Stimulated activated CD4-positive, alpha-beta T cell treated with anti-CD3 and anti-CD28 coated beads, Interleukin-1b, Interleukin-23, amount 100 ng/mL, for 4 hours (primary cell): ENCODE measurements at regions not wholly inside any gene's neighbourhood (a gene's known extent, or its start where the extent isn't known, plus 50 kb on each side); places are given as distances from the start of the nearest gene placed in this dataset.

Source experiments
- DNase-seq, 2 donors: peaks; one replicate each; pipeline ENCODE4 v3.0.0-alpha.2; 2020; ENCODE audit warnings: low read depth in 2 of 2

DNA sequence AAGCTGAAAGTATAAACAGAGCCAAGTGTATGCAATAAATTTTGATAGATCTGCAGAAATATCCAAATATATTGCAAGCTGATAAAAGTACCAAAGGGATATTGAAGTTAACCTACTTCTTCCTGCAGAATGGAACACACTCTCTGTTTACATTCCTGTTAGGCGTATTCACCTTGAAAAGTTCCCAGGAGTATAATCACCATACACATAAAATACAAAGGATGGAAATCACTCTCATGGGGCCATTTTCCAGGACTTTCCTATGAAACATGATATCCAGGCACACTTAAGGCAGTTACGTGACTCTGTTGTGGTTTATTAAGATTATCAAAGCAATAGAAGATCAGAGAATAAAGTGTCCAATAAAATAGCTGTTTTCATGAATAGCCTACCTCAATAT, 1142.3 kb downstream of the NLGN4X start:
- DNase-seq = no peak

DNA sequence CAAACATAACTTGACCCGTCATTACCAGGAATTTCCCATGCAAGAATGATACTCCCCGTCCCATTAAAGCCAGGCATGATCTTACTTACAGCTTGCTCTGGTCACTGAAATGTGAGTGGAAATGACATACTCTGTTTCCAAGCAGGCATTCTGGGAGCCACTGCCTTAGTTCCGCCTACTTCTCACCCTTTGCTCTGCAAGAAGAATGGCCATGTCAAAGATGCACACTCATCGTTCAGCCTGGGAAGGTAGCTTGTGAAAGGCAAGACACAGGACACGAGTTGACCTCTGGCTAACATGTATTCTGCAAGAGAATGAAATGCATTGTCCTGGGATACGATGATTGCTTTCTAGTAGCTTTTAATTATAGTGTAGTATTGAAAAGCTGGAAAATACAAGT, 1144.4 kb downstream of the NLGN4X start:
- DNase-seq = no peak

DNA sequence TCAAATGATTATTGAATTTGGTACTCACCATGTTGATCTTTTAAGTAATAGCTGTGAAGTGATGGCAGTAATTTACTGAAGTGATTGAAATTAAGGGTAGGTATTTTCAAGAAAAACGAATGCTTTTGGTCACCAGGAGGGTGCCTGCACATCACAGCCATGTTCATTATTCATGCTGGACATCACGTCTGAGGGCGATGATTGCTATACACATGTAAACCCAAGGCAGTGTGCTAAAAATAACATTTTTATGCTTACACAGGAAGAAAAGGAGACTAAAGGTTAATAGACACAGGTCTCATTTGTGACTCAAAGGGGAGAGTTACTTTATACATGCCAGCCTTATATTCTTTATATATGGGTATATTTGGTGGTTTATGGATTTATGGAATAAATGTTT, 1146.0 kb downstream of the NLGN4X start:
- no peak for DNase-seq

DNA sequence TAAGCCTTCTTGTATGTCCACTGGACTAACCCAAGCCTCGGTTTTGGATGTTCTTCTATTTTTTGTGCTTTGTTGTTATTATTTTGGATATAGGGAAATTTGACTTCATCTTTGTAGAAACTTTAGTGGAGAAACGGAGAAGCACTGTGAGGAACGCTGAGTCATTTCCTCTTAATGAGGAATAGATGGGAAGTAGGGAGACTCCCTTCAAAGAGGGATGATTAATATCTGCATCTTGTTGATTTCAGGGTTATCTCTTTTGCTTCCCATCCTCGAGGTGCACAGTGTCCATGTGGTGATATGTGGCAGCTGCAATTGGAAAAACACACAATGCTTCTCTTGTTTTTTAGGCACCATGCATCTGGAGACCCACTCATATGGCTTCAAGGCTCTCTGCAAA, 1147.9 kb downstream of the NLGN4X start:
- no peak for DNase-seq

DNA sequence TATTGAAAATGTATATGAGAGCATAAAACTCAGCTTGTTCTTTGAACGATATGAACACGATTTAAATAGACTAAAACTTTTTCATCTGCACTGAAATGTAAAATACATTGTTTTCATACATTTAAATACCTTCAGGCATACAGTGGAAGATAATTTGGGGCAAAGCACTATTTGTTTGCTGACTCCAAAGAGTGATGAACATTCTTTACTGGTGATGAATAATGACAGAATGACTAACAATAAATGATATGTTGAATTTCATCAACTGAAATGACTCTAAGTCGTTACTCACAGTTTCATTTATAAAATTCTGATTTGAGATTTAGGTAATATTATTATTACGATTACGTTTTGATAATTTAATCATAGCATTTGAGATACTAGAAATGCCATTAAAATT, 1160.1 kb downstream of the NLGN4X start:
- no peak for DNase-seq

DNA sequence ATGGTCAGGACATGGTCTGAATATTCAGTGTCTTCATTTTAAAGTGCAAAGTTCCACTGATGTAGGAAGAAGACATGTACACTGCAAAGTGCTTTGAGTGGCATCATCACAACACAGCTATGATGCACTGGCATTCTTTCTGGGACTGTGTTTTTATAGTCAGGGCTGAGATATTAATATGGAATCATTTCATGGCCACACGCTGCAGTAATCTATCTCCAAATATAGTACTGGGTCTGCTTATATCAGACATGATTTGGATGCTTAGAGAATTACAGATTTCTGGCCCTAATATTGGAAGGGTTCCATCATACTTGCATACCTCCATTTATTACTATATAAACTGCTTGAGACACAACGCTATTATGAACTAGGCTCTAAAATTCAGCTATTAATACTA, 1170.9 kb downstream of the NLGN4X start:
- DNase-seq = no peak

DNA sequence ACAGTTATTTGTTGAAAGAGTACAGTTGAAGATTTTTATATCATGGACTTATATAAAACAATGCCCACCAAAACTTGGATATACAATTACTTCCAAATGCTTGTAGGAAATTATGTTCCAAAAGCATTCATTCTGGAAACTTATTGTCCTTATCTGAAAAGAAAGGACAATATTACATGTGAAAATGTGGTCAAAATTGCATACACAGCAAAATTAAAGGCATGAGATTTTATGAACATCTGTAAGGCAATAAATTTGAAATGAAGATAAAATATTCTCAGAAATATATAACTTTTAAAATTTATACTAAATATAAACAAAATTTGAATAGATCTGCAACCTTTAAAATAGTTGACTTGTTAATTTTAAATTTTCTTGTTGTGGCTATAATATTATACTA, 1173.8 kb downstream of the NLGN4X start:
- no peak for DNase-seq

DNA sequence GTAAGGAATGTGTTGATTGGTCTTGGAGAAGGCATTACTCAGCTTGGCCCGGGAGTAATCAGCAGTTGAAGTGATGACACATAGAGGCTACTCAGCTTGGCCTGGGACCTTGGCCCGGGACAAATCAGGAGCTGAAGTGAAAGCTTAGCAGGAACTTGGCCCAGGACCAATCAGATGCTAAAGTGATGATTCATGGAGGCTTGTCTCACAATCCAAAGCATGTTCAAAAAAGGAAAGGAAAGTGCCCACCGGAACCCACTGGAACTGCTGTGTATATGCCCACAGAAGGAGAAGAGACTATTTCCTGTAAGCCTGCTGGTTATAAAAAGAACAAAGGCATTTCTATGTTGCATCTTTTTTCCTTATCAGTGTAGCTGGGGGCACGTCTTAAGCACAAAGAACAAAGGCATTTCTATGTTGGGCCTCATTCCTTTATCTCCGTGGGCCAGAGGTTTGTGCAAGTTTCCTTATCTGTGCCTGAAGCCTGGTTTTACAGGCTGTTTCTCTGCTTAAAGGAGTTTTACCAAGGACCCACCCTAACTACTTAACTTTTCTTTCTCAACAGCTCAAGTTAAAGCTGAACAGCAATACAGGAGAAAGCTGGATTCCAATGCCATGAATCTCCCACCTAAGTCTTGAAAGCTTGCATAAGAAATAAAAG, 1176.7 kb downstream of the NLGN4X start:
- no peak for DNase-seq

DNA sequence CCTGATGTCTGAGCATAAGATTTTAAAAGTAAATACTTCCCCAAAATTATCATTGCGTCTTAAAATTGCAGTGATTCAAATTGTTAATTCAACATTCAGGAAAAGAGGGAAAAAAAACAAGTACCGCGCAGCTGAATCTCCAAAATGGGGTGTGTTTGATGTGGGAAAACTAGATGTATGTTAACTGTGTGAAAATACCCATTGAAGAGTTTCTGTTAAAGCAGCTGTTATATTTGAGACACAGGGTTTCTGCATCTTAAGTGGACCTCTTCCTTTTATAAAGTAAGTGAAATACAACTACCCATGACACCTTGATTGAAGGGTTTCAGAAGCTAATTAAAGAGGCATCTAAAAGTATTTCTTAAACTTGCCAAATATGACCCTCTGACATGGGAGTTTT, 1186.1 kb downstream of the NLGN4X start:
- DNase-seq = no peak

DNA sequence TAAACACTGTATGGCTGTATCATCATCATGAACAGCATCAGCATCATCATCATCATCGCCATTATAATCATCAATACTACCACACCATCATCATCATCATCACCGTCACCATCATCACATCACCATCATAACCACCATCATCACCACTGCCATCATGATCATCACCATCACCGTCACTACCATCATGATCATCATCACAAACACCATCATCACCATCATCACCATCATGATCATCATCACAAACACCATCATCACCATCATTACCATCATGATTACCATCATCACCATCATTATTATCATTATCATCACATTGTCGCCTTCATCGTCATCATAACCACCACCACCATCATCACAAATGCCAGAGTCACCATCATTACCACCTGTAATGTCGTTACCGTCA, 1196.9 kb downstream of the NLGN4X start:
- no peak for DNase-seq

DNA sequence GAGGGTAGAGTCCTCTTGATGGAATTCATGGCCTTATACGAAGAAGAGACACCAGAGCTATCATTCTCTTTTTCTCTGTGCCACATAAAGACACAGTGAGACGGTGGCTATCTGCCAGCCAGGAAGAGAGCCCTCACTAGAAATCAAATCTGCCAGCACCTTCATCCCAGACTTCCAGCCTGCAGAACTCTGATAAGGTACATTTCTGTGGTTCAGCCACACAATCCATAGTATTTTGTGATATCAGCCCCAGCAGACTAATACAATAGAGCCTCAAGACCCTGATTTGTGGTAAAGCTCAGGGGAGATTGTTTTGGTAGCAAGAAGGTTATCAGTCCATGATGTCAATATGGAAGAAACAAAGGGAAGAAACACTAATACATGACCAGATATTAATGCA, 1213.2 kb downstream of the NLGN4X start:
- DNase-seq = no peak

DNA sequence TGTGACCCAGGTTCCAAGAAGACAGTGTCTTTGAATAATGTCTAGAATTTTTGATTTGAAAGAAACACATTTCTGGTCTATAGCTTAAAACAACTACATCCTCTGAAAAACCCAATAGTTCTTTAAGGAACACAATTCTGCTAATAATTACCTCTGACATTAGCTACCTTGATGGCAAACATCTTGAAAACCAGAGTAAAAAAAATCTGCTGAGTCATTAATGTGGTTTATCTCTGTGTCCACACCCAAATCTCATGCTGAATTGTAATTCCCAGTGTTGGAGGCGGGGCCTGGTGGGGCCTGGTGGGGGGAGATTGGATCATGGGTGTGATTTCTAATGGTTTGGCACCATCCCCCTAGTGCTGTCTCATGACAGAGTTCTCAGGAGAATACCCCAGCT, 1233.8 kb downstream of the NLGN4X start:
- no peak for DNase-seq

DNA sequence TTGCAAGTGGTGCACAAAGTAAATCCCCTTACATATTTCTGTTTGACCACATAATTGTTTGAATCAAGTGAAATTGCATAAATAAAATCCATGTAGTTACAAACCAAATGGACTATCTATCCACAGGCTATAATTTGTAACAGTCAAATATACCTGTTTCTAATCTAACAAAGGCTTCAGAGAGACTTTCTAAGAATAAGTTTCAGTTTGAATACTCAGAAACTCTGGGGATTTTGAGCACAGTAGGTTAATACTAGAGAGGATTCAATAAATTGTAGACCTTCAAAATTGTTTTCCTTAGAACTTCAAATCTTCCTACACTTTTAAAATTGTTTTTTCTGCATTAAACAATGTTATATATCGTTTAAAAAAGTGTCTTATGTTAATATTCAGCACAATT, 1250.1 kb downstream of the NLGN4X start:
- no peak for DNase-seq

DNA sequence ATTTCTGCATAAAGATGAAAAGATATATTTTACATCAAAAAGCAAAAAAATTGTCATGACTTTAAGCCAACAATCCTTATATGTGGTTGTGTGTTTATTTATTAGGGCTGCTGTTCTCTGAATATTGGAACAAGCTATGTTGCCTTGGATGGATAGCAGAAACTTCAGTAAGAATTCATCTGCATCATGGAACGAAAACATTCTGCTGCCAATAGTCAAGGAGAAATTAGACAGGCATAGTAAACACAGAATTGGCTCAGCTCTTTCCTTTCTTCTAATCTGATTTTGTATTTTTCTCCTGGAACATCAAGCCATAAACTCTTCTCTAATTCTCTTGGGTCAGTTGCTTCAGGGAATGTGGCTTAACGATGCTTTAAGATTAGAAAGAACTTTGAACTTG, 1257.0 kb downstream of the NLGN4X start:
- DNase-seq = no peak

DNA sequence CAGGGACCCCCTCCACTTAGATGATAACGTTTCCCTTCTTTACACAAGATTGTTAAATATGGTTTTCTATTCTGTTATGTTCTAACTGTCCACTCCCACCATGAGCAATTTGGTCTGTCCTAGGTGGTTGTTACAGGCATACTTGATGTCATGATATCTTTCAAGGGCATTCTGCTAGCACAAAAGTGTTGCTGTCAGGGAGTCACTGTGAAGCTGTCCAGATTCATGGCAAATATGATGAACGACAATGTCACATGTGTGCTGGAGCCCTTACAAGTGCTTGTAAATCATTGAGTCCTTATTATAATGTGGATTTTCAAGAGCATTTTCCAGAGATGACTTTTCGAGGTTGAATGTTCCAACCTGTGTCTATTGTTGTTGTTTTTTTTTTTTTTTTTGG, 1250.7 kb upstream of the PRKX start:
- DNase-seq = no peak

DNA sequence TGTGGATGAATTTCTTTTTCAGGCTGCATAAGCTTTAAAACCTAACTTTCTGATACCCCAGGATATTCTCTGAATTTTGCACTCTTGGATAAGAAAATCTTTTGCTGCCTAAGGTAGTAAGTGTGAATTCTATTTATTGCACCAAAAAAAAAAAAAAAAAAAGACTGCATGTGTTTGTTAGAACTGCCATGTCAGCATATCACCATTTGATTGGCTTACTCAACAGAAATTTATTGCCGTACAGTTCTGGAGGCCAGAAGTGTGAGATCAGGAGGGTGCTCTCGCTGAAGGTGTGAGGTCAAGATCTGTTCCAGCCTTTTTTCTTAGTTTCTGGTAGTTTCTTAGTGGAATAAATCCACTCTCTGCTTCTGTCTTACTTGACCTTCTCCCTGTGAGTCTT, 1250.0 kb upstream of the PRKX start:
- DNase-seq = no peak

DNA sequence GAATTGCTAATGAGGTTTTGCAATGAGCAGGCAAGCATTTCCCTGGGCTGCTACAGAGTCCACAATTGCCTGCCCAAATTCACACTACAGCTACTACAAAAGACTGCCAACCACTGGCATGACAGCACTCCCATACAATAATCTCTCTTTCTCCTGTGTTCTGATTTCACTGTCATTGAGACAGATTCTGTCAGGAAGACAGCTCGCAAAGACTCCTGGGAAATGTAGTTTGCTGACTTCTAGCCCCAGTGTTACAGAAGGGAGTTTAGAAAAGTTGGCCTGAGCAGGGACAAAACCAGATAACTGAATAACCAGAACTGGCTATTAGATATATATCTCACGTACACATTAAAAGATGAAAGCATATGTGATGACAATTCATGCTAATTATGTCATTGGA, 1231.3 kb upstream of the PRKX start:
- no peak for DNase-seq

DNA sequence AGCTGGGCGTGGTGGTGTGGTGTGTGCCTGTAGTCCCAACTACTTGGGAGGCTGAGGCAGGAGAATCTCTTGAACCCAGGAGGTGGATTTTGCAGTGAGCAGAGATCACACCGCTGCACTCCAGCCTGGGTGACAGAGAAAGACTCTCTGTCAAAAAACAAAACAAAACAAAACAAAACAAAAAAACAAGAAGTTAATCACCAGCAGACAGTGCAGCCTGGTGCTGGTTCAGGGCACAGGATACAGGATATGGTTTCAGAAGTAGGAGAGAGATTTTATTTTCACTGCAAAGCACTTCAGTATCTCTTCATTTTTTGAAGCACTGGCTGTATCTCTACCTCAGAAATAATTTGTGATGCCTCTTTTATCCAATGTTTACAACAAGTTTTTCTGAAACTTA, 1222.9 kb upstream of the PRKX start:
- no peak for DNase-seq

DNA sequence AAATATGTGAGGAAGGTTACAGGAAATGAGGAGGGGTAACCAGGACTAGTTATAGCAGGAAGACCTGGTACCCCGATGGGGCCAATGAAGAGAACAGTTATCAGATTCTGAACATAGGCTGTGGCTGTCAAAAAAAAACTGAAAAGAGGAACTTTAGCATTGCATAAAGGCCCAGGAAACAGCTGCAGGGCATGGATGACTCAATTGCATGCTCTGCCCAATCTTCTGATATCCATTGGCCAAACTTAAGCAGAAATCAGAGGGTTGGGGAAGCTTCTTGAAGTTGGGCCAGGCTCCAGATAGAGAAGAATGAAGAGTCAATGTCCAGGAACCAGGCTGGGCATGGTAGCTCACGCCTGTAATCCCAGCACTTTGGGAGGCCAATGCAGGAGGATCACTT, 1222.4 kb upstream of the PRKX start:
- no peak for DNase-seq

DNA sequence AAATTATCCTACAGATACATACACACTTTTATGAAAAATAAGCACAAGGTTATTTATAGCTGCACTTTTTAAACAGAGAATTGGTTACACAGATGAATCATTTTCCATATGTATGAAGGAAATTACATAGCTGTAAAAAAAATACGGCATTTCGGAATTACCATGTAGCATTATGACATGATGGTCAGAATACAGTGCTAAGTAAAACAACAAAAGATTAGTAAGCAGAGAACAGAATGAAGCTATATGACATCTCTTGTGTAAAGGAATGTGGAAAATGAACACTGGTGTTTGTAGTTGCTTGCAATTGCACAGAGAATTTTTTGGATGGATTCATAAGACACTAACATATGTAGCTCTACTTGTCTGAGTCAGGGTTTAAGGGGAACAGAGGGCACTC, 1222.0 kb upstream of the PRKX start:
- no peak for DNase-seq

DNA sequence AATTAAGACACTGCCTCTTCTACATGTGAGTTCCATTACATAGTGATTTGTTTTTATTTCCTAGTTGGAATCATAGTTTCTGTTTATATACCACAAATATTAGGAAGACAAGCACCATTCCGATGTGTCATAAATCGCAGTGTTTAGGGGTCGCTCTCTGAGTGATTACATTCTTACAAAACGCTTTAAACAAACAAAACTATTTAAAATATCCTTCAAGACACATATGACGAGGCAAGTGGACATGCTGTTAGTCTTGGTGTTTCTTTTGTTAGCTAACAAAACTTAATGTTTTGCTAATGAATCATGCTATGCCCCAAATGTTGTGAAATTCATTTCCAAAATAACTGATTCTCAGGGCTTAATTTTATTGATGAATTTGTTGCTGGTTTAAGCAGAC, 1219.3 kb upstream of the PRKX start:
- no peak for DNase-seq

DNA sequence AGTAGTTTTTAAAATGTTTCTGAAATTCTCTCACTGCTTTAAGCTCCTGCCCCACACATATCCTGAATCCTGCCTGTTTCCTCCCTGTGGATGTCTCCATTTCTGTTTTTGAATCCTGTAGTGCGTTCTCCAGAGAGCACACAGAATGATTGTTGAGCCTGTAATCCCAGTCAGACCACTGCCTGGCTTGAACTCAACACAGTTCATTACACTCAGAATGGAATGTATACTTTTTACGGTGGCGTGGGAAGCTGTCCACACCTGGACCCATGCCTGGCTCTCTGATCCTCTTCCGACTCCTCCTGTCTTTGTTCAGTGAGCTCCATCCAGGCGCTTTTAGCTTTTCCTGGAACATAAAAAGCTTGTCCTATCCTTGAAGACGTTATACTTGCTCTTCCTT, 1217.0 kb upstream of the PRKX start:
- no peak for DNase-seq

DNA sequence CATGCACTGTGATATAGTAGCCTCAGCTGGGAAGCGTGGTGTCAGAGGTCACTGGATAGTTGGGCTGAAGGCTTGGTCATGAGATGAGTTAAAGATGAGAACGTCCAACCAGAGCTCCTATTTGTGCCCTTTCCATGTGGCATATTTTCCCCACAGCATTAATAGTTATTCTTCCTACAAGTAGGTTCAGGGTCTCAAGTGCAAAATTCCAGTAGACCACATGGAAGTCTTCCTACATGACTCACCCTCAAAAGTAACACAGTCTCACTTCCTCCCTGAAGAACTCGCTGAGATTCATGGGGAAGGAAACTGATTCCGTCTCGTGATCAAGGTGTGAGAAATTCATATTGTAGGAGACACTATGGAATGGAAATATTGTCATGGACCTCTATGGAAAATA, 1212.5 kb upstream of the PRKX start:
- DNase-seq = no peak

DNA sequence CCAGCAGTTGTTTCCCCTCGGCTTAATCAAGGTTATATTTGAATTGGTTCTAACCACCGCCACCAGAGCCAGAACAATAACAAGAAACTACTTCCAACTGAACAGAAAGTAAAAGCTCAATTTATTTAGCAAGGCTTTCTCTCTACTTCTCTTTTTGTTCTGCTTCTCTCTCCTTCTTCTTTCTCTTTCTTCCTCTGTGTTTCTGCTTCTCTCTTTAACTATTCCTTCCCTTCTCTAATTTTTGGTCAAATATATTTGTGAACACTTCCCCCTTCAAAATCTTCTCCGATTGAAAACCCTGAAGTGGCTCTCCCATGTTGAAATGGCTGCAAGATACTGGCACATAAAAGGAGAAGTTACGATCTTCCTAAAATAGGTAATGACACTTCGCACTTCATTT, 1195.9 kb upstream of the PRKX start:
- no peak for DNase-seq

DNA sequence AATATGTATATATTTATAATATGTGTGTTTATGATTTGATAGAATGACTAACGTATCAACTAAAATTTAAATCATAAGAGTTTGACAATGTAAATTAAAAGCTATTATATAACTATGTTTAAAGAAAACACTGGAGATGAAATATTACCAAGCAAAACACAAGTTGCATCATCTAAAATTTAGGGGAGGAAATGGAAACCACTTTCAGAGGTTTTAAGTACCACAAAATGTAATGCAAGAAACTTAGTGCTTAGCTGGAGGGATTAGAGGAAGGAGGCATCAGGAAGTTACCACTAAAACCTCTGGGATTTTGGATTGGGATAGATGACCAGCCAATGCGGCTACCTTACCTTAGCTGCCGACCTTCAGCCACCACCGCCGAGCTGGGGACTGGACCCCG, 1192.1 kb upstream of the PRKX start:
- DNase-seq = no peak
